ENCODE measurements at regions not wholly inside any gene's neighbourhood (a gene's known extent, or its start where the extent isn't known, plus 50 kb on each side); places are given as distances from the start of the nearest gene placed in this dataset.
"Not testable (repeated sequence)": the region's sequence is repeated elsewhere in the genome, so short reads cannot be mapped to it uniquely, and the experiment has no call there.

DNA sequence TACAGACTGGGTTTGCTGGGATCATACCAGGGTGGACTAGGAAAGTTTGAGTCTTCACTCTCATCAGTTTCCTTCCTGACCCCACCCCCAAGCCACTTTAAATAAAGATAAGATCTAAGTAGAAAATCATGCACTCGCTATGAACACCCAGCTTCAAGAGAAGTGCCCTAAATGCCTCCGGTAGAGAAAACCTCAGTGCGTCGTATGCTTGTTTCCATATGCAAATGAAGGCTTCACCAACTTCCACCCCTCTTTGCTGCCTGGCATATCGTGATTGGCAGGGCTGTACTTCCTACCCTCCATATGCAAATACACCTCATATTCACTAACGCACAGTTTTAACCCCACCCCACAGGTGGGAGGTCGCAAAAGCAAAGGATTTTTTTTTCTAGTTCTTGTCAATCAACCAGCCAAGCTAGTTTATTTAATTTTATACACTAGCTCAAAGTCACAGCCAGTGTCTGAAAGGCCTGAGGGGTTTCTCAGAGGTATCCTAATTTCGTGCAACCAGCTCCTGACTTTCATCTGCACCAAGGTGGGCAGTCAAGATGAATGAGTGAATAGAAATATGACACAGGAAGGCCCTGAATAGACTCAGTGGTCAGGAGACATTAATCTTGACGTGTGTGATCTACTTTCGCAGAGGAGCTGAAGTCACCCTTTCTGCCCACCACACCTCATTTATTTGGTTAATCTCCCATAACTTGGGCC is 121.1 kb upstream of the TSHZ3 start:
- TF ChIP-seq ZNF565 (CRISPR knock-in tag; conservative IDR thresholded peaks at IDR 0.05; ENCODE audit: low read depth) (no peak), BACH2 (CRISPR knock-in tag; IDR thresholded peaks at IDR 0.05; ENCODE audit: borderline replicate concordance) (no peak), ZNF8 (CRISPR knock-in tag; IDR thresholded peaks at IDR 0.05) (no peak), OSR1 (CRISPR knock-in tag; IDR thresholded peaks at IDR 0.05) (no peak), ARNTL (CRISPR knock-in tag; IDR thresholded peaks at IDR 0.05; ENCODE audit: borderline replicate concordance, low read depth) (no peak), TCF4 (CRISPR knock-in tag; IDR thresholded peaks at IDR 0.05; ENCODE audit: borderline replicate concordance) (no peak), RARB (CRISPR knock-in tag; IDR thresholded peaks at IDR 0.05) (no peak), ZC3H10 (CRISPR knock-in tag; IDR thresholded peaks at IDR 0.05) (no peak), ZFP30 (CRISPR knock-in tag; IDR thresholded peaks at IDR 0.05) (no peak), PATZ1 (CRISPR knock-in tag; IDR thresholded peaks at IDR 0.05; ENCODE audit: borderline replicate concordance) (no peak), PPARA (CRISPR knock-in tag; IDR thresholded peaks at IDR 0.05; ENCODE audit: borderline replicate concordance) (no peak), SNAI2 (CRISPR knock-in tag; IDR thresholded peaks at IDR 0.05) (no peak), ESRRG (CRISPR knock-in tag; IDR thresholded peaks at IDR 0.05) (no peak)
- no peak for ATAC-seq

DNA sequence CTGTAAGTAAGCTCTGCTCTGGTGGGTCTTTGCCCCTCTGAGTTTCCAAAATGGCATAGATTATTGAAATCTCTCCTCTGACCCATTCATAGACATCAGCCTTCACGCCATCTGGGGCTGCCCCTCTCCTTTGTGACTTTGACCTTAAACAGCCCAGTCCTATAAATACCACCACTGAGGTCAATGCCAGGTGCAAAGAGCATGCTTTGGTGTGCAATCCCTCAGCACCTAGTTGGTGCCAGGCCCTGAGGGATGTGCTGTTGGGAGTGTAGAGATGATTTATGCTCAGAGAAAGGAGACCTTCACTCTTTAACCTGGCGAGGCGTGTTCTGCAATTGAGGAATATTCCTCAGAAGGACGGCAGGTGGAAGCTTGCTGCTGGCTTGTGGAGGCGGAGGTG is 121.7 kb upstream of the TSHZ3 start:
- no peak for ATAC-seq
- TF ChIP-seq ZFP3 (CRISPR knock-in tag; IDR thresholded peaks at IDR 0.05) (no peak), SNAI2 (CRISPR knock-in tag; IDR thresholded peaks at IDR 0.05) (no peak), CREB5 (CRISPR knock-in tag; IDR thresholded peaks at IDR 0.05; ENCODE audit: low read depth) (no peak), OSR1 (CRISPR knock-in tag; IDR thresholded peaks at IDR 0.05) (no peak), ZFP30 (CRISPR knock-in tag; IDR thresholded peaks at IDR 0.05) (no peak), ISL1 (CRISPR knock-in tag; IDR thresholded peaks at IDR 0.05) (no peak), ZNF8 (CRISPR knock-in tag; IDR thresholded peaks at IDR 0.05) (no peak), TOX (CRISPR knock-in tag; IDR thresholded peaks at IDR 0.05; ENCODE audit: borderline replicate concordance) (no peak), BACH2 (CRISPR knock-in tag; IDR thresholded peaks at IDR 0.05; ENCODE audit: borderline replicate concordance) (no peak), ZNF565 (CRISPR knock-in tag; conservative IDR thresholded peaks at IDR 0.05; ENCODE audit: low read depth) (no peak), ZNF70 (CRISPR knock-in tag; IDR thresholded peaks at IDR 0.05) (no peak)

- TF ChIP-seq TOX (CRISPR knock-in tag; IDR thresholded peaks at IDR 0.05; ENCODE audit: borderline replicate concordance): no peak
- TF ChIP-seq CREB5 (CRISPR knock-in tag; IDR thresholded peaks at IDR 0.05; ENCODE audit: low read depth): no peak
- no peak for TF ChIP-seq CSDC2 (CRISPR knock-in tag; IDR thresholded peaks at IDR 0.05)
- TF ChIP-seq TCF4 (CRISPR knock-in tag; IDR thresholded peaks at IDR 0.05; ENCODE audit: borderline replicate concordance): no peak
- no peak for ATAC-seq
Measured at GRCh38 chr19:31478241-31478640, 129.0 kb upstream of the TSHZ3 start.

DNA sequence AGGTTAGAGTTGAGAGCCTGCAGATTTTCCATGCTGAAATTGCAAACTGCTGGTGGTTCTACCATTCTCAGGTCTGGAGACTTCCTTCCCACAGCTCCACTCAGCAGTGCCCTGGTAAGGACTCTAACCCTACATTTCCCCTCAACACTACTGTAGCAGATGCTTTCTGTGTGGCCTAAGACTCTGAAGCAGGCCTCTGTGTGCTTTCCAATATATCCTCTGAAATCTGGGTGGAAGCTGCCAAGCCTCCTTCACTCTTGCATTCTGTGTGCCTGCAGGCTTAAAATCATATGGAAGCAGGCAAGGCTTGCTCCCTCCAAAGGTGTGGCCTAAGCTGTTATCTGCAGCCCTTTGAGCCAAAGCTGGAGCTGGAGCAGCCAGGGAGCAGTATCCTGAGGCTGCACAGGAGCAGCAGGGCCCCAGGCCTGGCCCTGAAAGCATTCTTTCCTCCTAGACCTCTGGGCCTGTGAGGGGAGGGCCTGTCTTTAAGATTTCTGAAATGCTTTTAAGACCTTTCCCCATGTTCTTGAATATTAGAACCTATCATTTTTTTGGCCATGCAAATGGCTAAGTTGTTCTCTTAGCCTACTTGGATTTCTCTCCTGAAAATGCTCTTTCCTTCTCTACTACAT is 134.1 kb upstream of the TSHZ3 start:
- ATAC-seq: no peak

DNA sequence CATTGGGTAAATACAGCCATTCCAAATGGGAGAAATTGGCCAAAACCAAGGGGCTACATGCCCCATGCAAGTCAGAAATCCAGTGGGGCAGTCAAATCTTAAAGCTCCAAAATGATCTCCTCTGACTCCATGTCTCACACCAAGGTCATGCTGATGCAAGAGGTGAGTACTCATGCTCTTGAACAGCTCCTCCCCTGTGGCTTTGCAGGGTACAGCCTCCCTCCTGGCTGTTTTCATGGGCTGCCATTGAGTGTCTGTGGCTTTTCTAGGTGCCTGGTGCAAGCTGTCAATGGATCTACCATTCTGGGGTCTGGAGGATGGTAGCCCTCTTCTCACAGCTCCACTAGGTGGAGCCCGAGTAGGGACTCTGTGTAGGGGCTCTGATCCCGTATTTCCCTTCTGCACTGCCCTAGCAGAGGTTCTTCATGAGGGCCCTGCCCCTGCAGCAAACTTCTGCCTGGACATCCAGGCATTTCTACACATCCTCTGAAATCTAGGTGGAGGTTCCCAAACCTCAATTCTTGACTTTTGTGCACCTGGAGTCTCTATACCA is 135.7 kb upstream of the TSHZ3 start:
- ATAC-seq: not testable (repeated sequence)

More for the DNA sequence above, 134.1 kb upstream of the TSHZ3 start:
- TF ChIP-seq ISL1 (CRISPR knock-in tag; IDR thresholded peaks at IDR 0.05) (no peak), CSDC2 (CRISPR knock-in tag; IDR thresholded peaks at IDR 0.05) (no peak), GLIS3 (CRISPR knock-in tag; IDR thresholded peaks at IDR 0.05) (no peak), ESRRG (CRISPR knock-in tag; IDR thresholded peaks at IDR 0.05) (no peak), OSR1 (CRISPR knock-in tag; IDR thresholded peaks at IDR 0.05) (no peak), ZFP3 (CRISPR knock-in tag; IDR thresholded peaks at IDR 0.05) (no peak), TSHZ2 (CRISPR knock-in tag; IDR thresholded peaks at IDR 0.05) (no peak)
